HG02943 (cell line): ENCODE measurements at regions not wholly inside any gene's neighbourhood (a gene's known extent, or its start where the extent isn't known, plus 50 kb on each side); places are given as distances from the start of the nearest gene placed in this dataset.

ENCODE experiments used
- ATAC-seq: cut with Tn5 transposase; IDR thresholded peaks from one replicate; pipeline ENCODE4 v1.9.1; 2021; ENCODE audit warnings: mild to moderate bottlenecking, low read depth, moderate library complexity; ENCODE audit not compliant: unreplicated experiment

GRCh38 chr7:41384418-41384817 is 318.5 kb downstream of the INHBA start:
- ATAC-seq = no peak

GRCh38 chr7:41383596-41383995 is 319.3 kb downstream of the INHBA start:
- ATAC-seq = no peak

- no peak for ATAC-seq
Observed at GRCh38 chr7:41378156-41378555, 324.7 kb downstream of the INHBA start.

- ATAC-seq = no peak
Observed at GRCh38 chr7:41375582-41375981, 327.3 kb downstream of the INHBA start.

GRCh38 chr7:41374150-41374848 is 328.6 kb downstream of the INHBA start:
- ATAC-seq = no peak

- ATAC-seq = no peak
Observed at GRCh38 chr7:41367967-41368882, 334.7 kb downstream of the INHBA start.

GRCh38 chr7:41351091-41351490 is 351.8 kb downstream of the INHBA start:
- ATAC-seq = no peak

- ATAC-seq = no peak
Observed at GRCh38 chr7:41346878-41347277, 356.0 kb downstream of the INHBA start.

GRCh38 chr7:41339913-41340676 is 362.8 kb downstream of the INHBA start:
- no peak for ATAC-seq

- ATAC-seq = no peak
Observed at GRCh38 chr7:41336981-41337380, 365.9 kb downstream of the INHBA start.

GRCh38 chr7:41336455-41336952 is 366.4 kb downstream of the INHBA start:
- ATAC-seq = no peak

GRCh38 chr7:41334071-41334862 is 368.6 kb downstream of the INHBA start:
- ATAC-seq = no peak

- no peak for ATAC-seq
Observed at GRCh38 chr7:41333511-41333910, 369.4 kb downstream of the INHBA start.

- ATAC-seq = no peak
Observed at GRCh38 chr7:41331194-41331593, 371.7 kb downstream of the INHBA start.

- ATAC-seq = no peak
Observed at GRCh38 chr7:41328544-41328943, 374.3 kb downstream of the INHBA start.

GRCh38 chr7:41328131-41328530 is 374.8 kb downstream of the INHBA start:
- no peak for ATAC-seq

- no peak for ATAC-seq
Observed at GRCh38 chr7:41326616-41327015, 376.3 kb downstream of the INHBA start.

- no peak for ATAC-seq
Observed at GRCh38 chr7:41323806-41324205, 379.1 kb downstream of the INHBA start.

GRCh38 chr7:41319581-41319980 is 383.3 kb downstream of the INHBA start:
- ATAC-seq = no peak

GRCh38 chr7:41316410-41316809 is 386.5 kb downstream of the INHBA start:
- ATAC-seq = no peak
